Memory B cell (primary cell): ENCODE measurements at regions not wholly inside any gene's neighbourhood (a gene's known extent, or its start where the extent isn't known, plus 50 kb on each side); places are given as distances from the start of the nearest gene placed in this dataset.

Source experiments
- ATAC-seq: fragments of 150-1000 bp; cut with Tn5 transposase; 2 replicates; pipeline ENCODE4 v1.10.0; 2021; ENCODE audit warnings: low read depth, mild to moderate bottlenecking, moderate library complexity
- DNase-seq, 2 donors: peaks; one replicate each; pipeline ENCODE4 v3.0.0; 2022; ENCODE audit warnings: low spot score in 2 of 2
- H3K27ac Mint-ChIP-seq: one replicate; pipeline ENCODE4 v1.8.0; 2022; ENCODE audit warnings: mild to moderate bottlenecking, moderate library complexity, mixed read lengths
- H3K27me3 Mint-ChIP-seq: one replicate; pipeline ENCODE4 v1.8.0; 2022; ENCODE audit warnings: mixed read lengths
- H3K36me3 Mint-ChIP-seq: one replicate; pipeline ENCODE4 v1.8.0; 2022; ENCODE audit warnings: mild to moderate bottlenecking, mixed read lengths
- H3K4me1 Mint-ChIP-seq: one replicate; pipeline ENCODE4 v1.8.0; 2022; ENCODE audit warnings: mixed read lengths
- H3K4me3 Mint-ChIP-seq: one replicate; pipeline ENCODE4 v1.8.0; 2022; ENCODE audit warnings: mild to moderate bottlenecking, moderate library complexity, mixed read lengths
- H3K9me3 Mint-ChIP-seq: one replicate; pipeline ENCODE4 v1.8.0; 2022; ENCODE audit warnings: mixed read lengths

DNA sequence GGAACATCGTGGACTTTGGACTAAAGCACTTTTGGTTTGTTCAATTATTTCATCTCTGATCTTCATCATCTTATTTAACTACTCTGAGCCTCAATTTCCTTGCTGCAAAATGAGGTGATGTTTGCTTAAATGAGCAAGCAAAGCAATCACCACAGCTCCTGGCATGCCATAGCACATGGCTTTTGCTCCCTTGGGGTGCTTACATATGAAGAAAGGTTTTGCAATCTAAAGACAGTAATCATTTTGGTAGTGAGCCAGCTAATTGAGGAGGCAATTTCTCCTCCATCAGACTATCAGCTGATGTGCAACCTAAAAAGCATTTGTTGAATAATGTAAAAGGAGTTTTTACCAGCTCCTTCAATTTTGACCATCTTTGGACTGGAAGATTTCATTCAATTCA is 68.8 kb upstream of the KCNJ15 start:
- DNase-seq (no peak), ATAC-seq (no peak)
- Mint-ChIP-seq H3K36me3 (no peaks in the 10 kb centered on the region), H3K27ac (no peak overlapping the region), H3K4me1 (no peaks in the 10 kb centered on the region), H3K27me3 (no peaks in the 10 kb centered on the region), H3K9me3 (peaks cover 4% of the 10 kb centered on the region), H3K4me3 (no peak overlapping the region)

- H3K4me1 Mint-ChIP-seq: no peaks in the 10 kb centered on the region
- ATAC-seq: no peak
- H3K4me3 Mint-ChIP-seq: no peak overlapping the region
- no peaks in the 10 kb centered on the region for H3K36me3 Mint-ChIP-seq
- no peaks in the 10 kb centered on the region for H3K27me3 Mint-ChIP-seq
- DNase-seq: no peak
- H3K9me3 Mint-ChIP-seq: peaks cover 15% of the 10 kb centered on the region
- no peak overlapping the region for H3K27ac Mint-ChIP-seq
These were observed 60.8 kb upstream of the KCNJ15 start for GRCh38 chr21:38196036-38196435.

DNA sequence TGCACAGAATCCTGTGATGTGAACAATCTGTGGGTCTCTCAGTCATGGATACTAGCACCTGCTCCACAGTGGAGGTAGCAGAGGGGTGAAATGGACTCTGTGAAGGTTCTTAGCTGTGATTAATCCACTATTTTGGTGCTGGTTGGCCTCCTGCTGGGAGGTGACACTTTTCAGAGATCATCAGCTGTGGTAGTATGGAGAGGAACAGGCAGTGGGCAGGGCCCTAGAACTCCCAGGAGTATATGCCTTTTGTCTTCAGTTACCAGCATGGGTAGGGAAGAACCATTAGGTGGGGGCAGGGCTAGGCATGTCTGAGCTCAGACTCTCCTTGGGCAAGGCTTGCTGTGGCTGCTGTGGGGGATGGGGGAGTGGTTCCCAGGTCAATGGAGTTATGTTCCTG is 54.0 kb upstream of the KCNJ15 start:
- H3K4me3 Mint-ChIP-seq: no peak overlapping the region

GRCh38 chr21:38203229-38203628 is 53.6 kb upstream of the KCNJ15 start:
- no peak overlapping the region for H3K4me3 Mint-ChIP-seq
- DNase-seq (no peak), ATAC-seq (no peak)
- H3K27me3 Mint-ChIP-seq: peaks cover 3% of the 10 kb centered on the region
- H3K9me3 Mint-ChIP-seq: peaks cover 4% of the 10 kb centered on the region
- H3K27ac Mint-ChIP-seq: no peak overlapping the region
- no peaks in the 10 kb centered on the region for H3K4me1 Mint-ChIP-seq
- H3K36me3 Mint-ChIP-seq: no peaks in the 10 kb centered on the region

More for the DNA sequence above, 54.0 kb upstream of the KCNJ15 start:
- ATAC-seq (no peak), DNase-seq (no peak)
- H3K36me3 Mint-ChIP-seq: no peaks in the 10 kb centered on the region
- no peak overlapping the region for H3K27ac Mint-ChIP-seq
- no peaks in the 10 kb centered on the region for H3K4me1 Mint-ChIP-seq
- peaks cover 7% of the 10 kb centered on the region for H3K9me3 Mint-ChIP-seq
- peaks cover under 1% of the 10 kb centered on the region for H3K27me3 Mint-ChIP-seq

DNA sequence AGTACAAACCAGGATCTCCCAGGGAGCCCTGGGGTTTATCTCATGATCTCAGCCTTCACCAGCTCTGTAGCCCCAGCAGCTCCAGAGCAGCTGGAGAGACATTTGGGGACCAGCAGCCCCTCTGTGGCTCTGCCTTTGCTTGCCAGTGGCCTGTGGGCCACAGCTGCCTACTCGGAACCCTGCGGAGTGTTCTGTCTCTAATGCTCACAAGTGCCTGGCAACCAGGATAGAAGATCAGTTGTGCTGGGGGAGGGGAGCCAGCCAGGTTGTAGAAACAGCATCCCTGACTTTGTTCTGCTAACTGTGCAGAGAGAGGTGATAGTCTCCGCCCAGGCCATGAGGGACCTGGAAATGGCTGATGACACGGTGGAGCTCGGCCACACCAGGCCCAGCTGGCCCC is 50.9 kb upstream of the KCNJ15 start:
- H3K4me1 Mint-ChIP-seq: no peaks in the 10 kb centered on the region
- no peaks in the 10 kb centered on the region for H3K36me3 Mint-ChIP-seq
- ATAC-seq (no peak), DNase-seq (no peak)
- peaks cover 1% of the 10 kb centered on the region for H3K9me3 Mint-ChIP-seq
- H3K27me3 Mint-ChIP-seq: peaks cover 6% of the 10 kb centered on the region
- H3K4me3 Mint-ChIP-seq: no peak overlapping the region
- no peak overlapping the region for H3K27ac Mint-ChIP-seq

GRCh38 chr21:38206646-38207045 is 50.1 kb upstream of the KCNJ15 start:
- Mint-ChIP-seq H3K27me3 (peaks cover 6% of the 10 kb centered on the region), H3K9me3 (peaks cover 1% of the 10 kb centered on the region), H3K4me3 (no peak overlapping the region), H3K4me1 (no peaks in the 10 kb centered on the region), H3K27ac (no peak overlapping the region), H3K36me3 (no peaks in the 10 kb centered on the region)
- no peak for DNase-seq
- ATAC-seq: no peak
